GM12872 (cell line): ENCODE measurements at regions not wholly inside any gene's neighbourhood (a gene's known extent, or its start where the extent isn't known, plus 50 kb on each side); places are given as distances from the start of the nearest gene placed in this dataset.

Experiments used
- TF ChIP-seq, protein P1 (sequence below): IDR thresholded peaks from 3 replicates; pipeline ENCODE4 v1.5.1; 2011; ENCODE audit warnings: low read depth, mild to moderate bottlenecking, low read length, moderate library complexity; ENCODE audit not compliant: insufficient read depth

DNA sequence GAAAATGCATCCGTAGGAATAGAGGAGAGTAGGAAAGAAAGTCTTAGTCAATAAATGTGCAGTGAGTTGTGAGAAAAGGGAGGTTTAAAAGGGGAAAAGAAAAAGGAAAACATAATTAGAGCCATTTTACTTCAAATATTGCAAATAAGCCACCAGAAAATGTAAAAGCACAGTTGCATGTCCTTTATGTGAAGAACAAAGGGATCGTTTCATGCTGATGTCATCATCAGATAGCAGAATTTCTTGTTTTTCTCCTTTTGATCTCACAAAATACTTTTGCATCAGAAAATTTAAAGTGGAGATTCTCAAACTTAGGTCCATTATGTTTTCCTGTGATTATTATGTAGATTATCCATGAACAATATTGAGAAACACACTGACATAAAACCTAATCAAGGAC lies 166.7 kb downstream of the HAO1 start:
- TF ChIP-seq, protein P1, sequence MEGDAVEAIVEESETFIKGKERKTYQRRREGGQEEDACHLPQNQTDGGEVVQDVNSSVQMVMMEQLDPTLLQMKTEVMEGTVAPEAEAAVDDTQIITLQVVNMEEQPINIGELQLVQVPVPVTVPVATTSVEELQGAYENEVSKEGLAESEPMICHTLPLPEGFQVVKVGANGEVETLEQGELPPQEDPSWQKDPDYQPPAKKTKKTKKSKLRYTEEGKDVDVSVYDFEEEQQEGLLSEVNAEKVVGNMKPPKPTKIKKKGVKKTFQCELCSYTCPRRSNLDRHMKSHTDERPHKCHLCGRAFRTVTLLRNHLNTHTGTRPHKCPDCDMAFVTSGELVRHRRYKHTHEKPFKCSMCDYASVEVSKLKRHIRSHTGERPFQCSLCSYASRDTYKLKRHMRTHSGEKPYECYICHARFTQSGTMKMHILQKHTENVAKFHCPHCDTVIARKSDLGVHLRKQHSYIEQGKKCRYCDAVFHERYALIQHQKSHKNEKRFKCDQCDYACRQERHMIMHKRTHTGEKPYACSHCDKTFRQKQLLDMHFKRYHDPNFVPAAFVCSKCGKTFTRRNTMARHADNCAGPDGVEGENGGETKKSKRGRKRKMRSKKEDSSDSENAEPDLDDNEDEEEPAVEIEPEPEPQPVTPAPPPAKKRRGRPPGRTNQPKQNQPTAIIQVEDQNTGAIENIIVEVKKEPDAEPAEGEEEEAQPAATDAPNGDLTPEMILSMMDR = no peak

DNA sequence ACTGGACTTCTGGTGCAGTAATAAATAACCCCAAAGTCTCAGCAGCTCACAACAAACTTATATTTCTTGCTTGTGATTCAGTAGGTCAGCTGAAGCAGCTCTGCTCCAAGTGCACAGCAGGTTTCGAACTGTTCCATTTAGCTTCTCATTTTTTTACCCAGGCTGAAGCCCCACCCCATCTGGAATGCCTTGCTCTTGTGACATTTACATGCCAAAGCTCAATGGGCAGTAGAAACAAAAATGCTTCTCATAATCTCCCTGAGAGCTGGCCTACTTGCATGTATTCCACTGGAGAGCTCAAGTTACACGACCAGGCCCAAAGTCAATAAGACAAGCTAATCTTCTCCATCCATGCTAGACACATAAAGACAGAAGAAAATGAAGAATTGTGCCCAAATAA lies 165.2 kb downstream of the HAO1 start:
- TF ChIP-seq, protein P1 = no peak

DNA sequence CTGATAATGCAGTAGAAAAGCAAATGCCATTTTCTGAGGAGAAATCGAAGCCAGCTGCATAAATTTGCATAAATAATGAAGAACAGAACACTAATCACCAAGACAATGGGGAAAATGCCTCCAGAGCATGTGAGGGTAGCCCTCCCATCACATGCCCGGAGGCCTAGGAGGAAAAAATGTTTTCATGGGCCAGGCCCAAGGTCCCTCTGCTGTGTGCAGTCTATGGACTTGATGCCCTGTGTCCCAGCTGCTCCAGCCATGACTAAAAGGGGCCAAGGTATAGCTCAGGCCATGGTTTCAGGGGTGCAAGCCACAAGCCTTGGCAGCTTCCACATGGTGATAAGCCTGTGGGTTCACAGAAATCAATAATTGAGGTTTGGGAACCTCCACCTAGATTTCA lies 164.1 kb downstream of the HAO1 start:
- TF ChIP-seq, protein P1 = no peak

DNA sequence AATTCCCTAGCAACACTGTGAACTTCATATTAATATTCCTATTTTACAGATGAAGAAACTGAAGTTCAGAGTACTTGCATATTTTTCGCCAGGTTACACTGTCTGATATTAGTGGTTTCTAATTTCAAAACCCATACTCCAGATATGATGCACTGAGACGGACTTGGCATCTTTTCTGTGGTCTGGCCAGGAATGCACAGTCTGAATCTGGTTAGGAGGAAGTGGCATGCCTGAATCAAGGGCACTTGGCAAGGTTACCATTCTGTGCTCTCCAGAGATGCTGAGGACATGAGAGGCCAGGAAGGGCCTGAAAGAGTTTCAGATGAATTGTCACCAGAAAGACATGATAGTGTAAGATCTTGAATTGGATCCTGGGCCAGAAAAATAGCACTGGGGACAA lies 150.1 kb downstream of the HAO1 start:
- TF ChIP-seq, protein P1 = no peak

DNA sequence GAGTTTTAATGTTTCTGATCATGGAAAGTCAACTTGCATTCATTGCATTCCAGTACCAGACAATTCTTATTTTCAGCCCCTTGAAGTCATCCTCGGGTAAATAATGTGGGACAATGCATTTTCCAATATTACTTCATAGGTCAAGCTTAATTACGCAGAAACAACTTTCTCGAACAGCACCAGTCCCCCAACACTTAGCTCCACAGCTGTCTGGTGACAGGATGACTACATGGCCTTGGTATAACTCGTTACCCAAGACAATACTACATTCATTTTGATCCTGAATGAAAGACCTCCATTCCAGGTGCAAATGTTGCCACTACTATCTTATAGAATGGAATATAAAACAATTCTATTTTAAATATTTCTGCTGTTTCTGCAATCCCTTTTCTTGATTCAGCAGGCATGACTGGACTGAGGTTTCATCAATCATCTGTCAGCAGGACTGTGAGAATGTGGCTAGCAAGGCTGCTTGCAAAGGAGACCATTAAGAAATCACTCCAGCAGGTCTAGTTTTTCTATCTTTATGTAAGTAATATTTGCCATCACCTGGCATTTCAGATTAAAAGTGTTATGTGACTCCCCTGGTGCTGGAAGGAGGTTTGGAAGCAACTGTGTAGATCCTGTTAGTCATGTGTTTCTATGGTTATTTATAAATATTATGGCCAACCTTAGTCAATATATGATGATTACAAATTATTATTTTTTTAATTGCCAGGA lies 147.9 kb downstream of the HAO1 start:
- TF ChIP-seq, protein P1 = no peak

DNA sequence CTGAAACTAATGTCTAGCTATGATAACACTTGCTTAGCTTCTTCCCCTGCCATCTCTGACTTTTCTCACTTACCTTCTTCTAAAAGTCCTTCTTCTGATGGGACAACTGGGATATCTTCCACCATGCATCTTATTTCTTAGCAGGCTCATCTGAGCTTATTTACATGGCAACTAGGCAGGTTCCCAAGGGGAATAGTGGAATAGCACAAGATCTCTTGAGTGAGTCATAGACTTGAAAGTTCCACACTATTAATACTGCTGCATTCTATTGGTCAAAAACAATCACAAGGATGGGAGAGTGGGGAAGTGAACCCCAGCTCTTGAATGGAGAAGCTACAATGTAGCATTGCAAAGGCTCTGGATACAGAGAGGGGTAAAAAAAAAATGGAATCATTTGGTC lies 142.1 kb downstream of the HAO1 start:
- TF ChIP-seq, protein P1 = no peak

DNA sequence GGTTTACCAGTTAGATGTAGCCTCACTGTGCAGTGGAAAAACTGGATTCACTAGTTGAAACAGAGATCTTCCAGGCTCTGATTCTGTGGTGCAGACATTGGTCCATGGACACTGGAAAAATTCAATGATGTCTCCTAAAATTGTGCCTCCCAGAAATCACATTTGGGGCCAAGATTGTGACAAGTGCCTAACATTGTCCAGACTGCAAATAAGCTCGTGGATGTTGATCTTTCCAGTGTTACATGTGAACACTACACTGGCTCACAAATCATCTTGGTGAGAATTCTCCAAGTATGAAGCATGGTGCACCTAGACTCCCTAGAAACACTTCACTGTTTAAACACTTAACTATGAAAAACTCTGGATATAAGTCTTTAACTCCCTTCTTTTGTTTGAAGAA lies 140.4 kb downstream of the HAO1 start:
- TF ChIP-seq, protein P1 = no peak
